ENCODE measurements at regions not wholly inside any gene's neighbourhood (a gene's known extent, or its start where the extent isn't known, plus 50 kb on each side); places are given as distances from the start of the nearest gene placed in this dataset.
"Not testable (repeated sequence)": the region's sequence is repeated elsewhere in the genome, so short reads cannot be mapped to it uniquely, and the experiment has no call there.

DNA sequence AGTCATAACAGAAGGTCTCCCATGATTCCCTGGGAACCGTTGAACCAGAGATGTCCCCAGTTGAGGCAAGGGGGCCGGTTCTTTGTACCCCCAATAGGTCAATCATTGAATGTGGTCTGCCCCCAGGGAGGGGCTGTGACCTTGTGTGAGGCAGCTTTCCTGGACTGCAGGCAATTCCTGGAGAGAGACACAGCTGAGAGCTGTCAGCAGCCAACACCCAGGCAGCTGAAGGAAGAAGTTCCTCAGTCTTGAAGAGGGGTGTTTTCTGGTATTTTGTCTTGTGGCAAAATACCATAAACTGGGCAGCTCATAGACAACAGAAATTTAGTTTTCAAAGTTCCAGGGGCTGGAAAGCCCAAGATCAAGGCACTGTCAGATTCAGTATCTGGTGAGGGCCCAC, 185.7 kb upstream of the ATP6AP2 start:
- H3K36me3 ChIP-seq: no peaks in the 10 kb centered on the region
- no peaks in the 10 kb centered on the region; the same call in 1 of the 2 replicates for H3K4me1 ChIP-seq
- no peak overlapping the region for H3K4me3 ChIP-seq (ENCODE audit: low read depth, low read length)
- no peaks in the 10 kb centered on the region for H3K9me3 ChIP-seq
- H3K27me3 ChIP-seq: no peaks in the 10 kb centered on the region
- TF ChIP-seq, protein P1, sequence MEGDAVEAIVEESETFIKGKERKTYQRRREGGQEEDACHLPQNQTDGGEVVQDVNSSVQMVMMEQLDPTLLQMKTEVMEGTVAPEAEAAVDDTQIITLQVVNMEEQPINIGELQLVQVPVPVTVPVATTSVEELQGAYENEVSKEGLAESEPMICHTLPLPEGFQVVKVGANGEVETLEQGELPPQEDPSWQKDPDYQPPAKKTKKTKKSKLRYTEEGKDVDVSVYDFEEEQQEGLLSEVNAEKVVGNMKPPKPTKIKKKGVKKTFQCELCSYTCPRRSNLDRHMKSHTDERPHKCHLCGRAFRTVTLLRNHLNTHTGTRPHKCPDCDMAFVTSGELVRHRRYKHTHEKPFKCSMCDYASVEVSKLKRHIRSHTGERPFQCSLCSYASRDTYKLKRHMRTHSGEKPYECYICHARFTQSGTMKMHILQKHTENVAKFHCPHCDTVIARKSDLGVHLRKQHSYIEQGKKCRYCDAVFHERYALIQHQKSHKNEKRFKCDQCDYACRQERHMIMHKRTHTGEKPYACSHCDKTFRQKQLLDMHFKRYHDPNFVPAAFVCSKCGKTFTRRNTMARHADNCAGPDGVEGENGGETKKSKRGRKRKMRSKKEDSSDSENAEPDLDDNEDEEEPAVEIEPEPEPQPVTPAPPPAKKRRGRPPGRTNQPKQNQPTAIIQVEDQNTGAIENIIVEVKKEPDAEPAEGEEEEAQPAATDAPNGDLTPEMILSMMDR (IDR thresholded peaks at IDR 0.05; ENCODE audit: low read depth, low read length): no peak
- DNase-seq: no peak

DNA sequence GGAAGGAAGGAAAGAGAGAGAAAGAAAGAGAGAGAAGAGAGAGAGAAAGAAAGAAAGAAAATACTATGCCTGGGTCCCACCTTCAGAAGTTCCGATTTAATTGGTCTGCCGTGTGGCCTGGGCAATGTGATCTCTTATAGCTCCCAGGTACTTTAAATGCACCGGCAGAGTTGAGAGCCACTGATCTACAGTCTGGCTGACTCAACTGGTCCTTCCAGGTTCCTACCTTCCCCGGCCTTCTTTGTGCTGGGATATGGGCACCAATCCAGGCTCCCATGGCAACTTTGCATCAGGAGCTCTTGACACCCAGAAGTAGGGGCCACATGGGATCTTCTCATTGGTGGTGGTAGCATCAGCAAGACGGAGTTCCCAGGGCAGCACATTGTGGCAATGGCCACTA, 186.5 kb upstream of the ATP6AP2 start:
- TF ChIP-seq, protein P1 (IDR thresholded peaks at IDR 0.05; ENCODE audit: low read depth, low read length): no peak
- no peak for DNase-seq
- H3K4me3 ChIP-seq (ENCODE audit: low read depth, low read length): no peak overlapping the region
- H3K27me3 ChIP-seq: no peaks in the 10 kb centered on the region
- no peaks in the 10 kb centered on the region for H3K9me3 ChIP-seq
- H3K36me3 ChIP-seq: no peaks in the 10 kb centered on the region
- no peaks in the 10 kb centered on the region; the same call in 1 of the 2 replicates for H3K4me1 ChIP-seq

DNA sequence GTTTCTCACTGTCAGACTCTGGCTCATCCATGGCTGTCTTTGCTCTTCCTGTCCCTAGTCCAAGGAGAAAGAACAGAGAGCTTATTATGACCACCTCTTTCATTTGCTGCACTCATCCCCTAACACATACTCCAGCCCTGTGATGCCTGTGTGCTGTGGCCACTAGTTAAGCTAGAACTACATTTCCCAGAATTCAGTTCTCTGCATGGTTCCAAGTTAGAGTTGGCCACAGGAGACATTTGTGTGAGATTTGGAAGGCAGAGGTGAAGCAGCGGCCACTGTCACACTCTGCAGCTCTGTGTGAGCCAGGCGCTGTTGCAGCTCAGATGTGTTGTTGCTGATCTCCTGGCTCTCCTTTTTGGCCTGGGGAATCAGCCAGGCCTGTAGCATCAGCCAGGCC, 188.2 kb upstream of the ATP6AP2 start:
- TF ChIP-seq, protein P1 (IDR thresholded peaks at IDR 0.05; ENCODE audit: low read depth, low read length): no peak
- DNase-seq: no peak
- H3K36me3 ChIP-seq: no peaks in the 10 kb centered on the region
- H3K9me3 ChIP-seq: no peaks in the 10 kb centered on the region
- no peaks in the 10 kb centered on the region; the same call in 1 of the 2 replicates for H3K4me1 ChIP-seq
- H3K27me3 ChIP-seq: no peaks in the 10 kb centered on the region
- H3K4me3 ChIP-seq (ENCODE audit: low read depth, low read length): no peak overlapping the region

DNA sequence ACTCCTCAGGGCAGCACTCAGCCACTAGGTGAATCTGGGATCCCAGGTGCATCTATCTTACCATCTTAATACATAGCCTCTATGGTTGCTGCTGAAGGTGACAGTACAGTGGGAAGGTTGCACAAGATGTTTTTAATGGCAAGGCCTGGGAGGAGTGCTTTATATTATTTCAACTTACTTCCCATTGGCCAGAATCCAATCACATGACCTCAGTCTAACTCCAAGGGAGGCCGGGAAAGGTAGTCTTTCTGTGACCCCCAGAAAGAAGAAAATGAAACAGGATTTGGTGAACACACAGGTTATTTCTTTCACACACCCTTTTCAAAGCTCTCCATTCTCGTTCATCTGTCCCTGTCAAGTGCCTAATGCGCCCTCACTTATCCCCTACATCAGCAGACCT, 189.1 kb upstream of the ATP6AP2 start:
- TF ChIP-seq, protein P1 (IDR thresholded peaks at IDR 0.05; ENCODE audit: low read depth, low read length): no peak
- Histone ChIP-seq H3K27me3 (no peaks in the 10 kb centered on the region), H3K9me3 (no peaks in the 10 kb centered on the region), H3K36me3 (no peaks in the 10 kb centered on the region), H3K4me1 (no peaks in the 10 kb centered on the region; the same call in 1 of the 2 replicates), H3K4me3 (ENCODE audit: low read depth, low read length) (no peak overlapping the region)
- DNase-seq: no peak

DNA sequence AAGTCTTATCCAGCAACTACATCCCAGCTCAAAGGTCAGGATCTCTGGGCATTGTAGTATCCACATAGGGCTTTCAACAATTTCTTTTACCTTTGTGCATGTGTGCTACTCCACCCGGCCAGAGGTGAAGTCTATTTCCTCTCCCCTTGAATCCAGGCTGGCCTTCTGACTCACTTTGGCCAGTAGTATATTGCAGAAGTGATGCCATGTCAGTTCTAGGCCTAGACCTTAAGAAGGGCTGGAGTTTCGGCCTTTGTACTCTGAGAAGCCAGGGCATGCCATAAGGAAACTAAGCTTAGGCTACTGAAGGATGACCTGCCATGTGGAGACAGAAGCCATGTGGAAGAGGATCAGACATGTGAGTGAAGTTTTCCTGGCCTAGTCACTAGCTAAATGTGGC, 191.2 kb upstream of the ATP6AP2 start:
- no peak overlapping the region for H3K4me3 ChIP-seq (ENCODE audit: low read depth, low read length)
- H3K36me3 ChIP-seq: no peaks in the 10 kb centered on the region
- no peaks in the 10 kb centered on the region; the same call in 1 of the 2 replicates for H3K4me1 ChIP-seq
- TF ChIP-seq, protein P1 (IDR thresholded peaks at IDR 0.05; ENCODE audit: low read depth, low read length): no peak
- H3K27me3 ChIP-seq: no peaks in the 10 kb centered on the region
- DNase-seq: no peak
- H3K9me3 ChIP-seq: no peaks in the 10 kb centered on the region

DNA sequence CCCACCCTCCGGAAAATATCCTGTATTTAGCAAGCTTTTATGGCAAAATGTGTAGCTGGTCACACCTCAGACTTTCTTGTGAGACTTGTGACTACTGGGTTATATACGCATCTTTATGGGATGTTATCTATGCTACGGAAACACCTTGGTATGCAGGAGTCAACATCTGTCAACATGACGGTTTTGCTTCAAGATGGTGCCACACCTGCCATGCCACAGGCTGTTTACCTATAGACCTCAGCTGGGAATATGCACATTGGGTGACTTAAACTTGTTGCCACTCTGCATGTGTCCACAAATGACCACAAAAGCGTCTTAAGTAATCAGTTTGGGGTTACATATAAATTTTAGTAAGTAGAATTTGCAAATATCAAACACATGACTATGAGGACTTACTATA, 192.3 kb upstream of the ATP6AP2 start:
- Histone ChIP-seq H3K36me3 (no peaks in the 10 kb centered on the region), H3K27me3 (no peaks in the 10 kb centered on the region), H3K9me3 (no peaks in the 10 kb centered on the region), H3K4me3 (ENCODE audit: low read depth, low read length) (no peak overlapping the region), H3K4me1 (no peaks in the 10 kb centered on the region; the same call in 1 of the 2 replicates)
- TF ChIP-seq, protein P1 (IDR thresholded peaks at IDR 0.05; ENCODE audit: low read depth, low read length): no peak
- DNase-seq: no peak

DNA sequence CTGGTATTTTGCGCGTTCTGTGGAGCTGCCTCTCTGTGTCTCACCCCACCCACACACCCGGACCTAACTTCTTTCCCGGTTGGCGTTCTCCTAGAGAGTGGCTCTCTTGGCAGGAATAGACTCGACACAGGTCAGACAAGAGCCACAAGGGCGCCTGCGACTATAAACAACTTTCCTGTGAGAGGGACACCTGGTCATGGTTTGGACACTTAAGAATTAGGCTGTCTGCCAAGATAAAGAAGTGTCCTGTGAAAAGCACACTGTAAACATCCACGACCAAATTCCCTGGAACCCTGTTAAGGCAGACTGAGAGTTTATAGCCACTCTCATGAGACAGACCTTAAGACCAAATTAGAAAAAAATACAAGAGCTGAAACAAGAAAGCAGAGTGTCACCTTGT, 192.9 kb upstream of the ATP6AP2 start:
- not testable (repeated sequence) for H3K9me3 ChIP-seq; H3K4me1 ChIP-seq; H3K36me3 ChIP-seq; DNase-seq; H3K27me3 ChIP-seq; H3K4me3 ChIP-seq (ENCODE audit: low read depth, low read length)

DNA sequence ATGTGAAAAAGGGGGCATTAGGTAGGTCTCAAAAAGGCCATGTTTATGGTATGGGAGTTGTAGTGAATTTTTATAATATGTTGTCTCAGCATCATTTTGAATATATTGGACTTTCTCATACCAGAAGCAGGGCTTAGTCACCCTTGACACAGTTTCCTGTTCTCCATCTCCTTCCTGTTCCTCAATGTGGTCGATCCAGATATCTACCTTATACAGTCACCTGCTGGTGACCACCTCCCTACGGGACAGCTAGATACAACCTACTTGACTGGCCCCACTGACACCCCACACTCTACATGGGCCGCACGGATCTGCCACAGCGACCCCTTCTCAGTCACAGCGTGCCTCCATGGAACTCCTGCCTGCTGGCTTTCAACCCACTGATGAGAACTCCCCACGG, 193.5 kb upstream of the ATP6AP2 start:
- not testable (repeated sequence) for H3K36me3 ChIP-seq; H3K4me3 ChIP-seq (ENCODE audit: low read depth, low read length); H3K4me1 ChIP-seq; H3K9me3 ChIP-seq; H3K27me3 ChIP-seq; DNase-seq

Measured in BE2C (cell line).